RWPE2 (cell line): ENCODE measurements at regions not wholly inside any gene's neighbourhood (a gene's known extent, or its start where the extent isn't known, plus 50 kb on each side); places are given as distances from the start of the nearest gene placed in this dataset.
"Not testable (repeated sequence)": the region's sequence is repeated elsewhere in the genome, so short reads cannot be mapped to it uniquely, and the experiment has no call there.

Source experiments
- ATAC-seq: fragments of 200-7000 bp; cut with Tn5 transposase; 3 replicates; pipeline ENCODE4 v1.9.1; 2021; ENCODE audit warnings: low read depth
- DNase-seq: peaks from one replicate; pipeline ENCODE4 v3.0.0-alpha.2; 2020; ENCODE audit warnings: low spot score
- H3K27ac ChIP-seq: fragments of 450-650 bp; 2 replicates; pipeline ENCODE4 v1.5.1; 2017; ENCODE audit warnings: mild to moderate bottlenecking; ENCODE audit not compliant: poor library complexity, severe bottlenecking
- H3K27me3 ChIP-seq: fragments of 250-450 bp; sonication (Bioruptor Pico); 2 replicates; pipeline ENCODE4 v1.5.1; 2021; ENCODE audit warnings: mild to moderate bottlenecking, moderate library complexity; ENCODE audit not compliant: insufficient read depth, poor library complexity, severe bottlenecking
- H3K36me3 ChIP-seq: fragments of 250-450 bp; sonication (Bioruptor Pico); 2 replicates; pipeline ENCODE4 v1.5.1; 2020; ENCODE audit warnings: low read depth, mild to moderate bottlenecking, moderate library complexity
- H3K4me1 ChIP-seq: fragments of 250-450 bp; sonication (Bioruptor Pico); 2 replicates; pipeline ENCODE4 v1.5.1; 2021; ENCODE audit warnings: mild to moderate bottlenecking, moderate library complexity; ENCODE audit not compliant: insufficient read depth, poor library complexity, severe bottlenecking
- H3K4me3 ChIP-seq: fragments of 250-450 bp; sonication (Bioruptor Pico); 2 replicates; pipeline ENCODE4 v1.5.1; 2021; ENCODE audit warnings: mild to moderate bottlenecking, moderate library complexity; ENCODE audit not compliant: severe bottlenecking
- H3K9me3 ChIP-seq: fragments of 250-450 bp; sonication (Bioruptor Pico); 2 replicates; pipeline ENCODE4 v1.5.1; 2021; ENCODE audit warnings: mild to moderate bottlenecking, moderate library complexity; ENCODE audit not compliant: severe bottlenecking

- not testable (repeated sequence) for H3K36me3 ChIP-seq, H3K4me3 ChIP-seq, H3K27ac ChIP-seq, H3K9me3 ChIP-seq, H3K27me3 ChIP-seq, H3K4me1 ChIP-seq, DNase-seq
- peak; percentile 62 for ATAC-seq
These were observed 61.8 kb downstream of the HSFY2 start for GRCh38 chrY:18711785-18712184.

GRCh38 chrY:18713760-18714159 lies 59.8 kb downstream of the HSFY2 start:
- not testable (repeated sequence) for H3K4me1 ChIP-seq, ATAC-seq, H3K4me3 ChIP-seq, H3K27me3 ChIP-seq, H3K9me3 ChIP-seq, DNase-seq, H3K27ac ChIP-seq, H3K36me3 ChIP-seq

GRCh38 chrY:18718714-18719113 lies 54.8 kb downstream of the HSFY2 start:
- ATAC-seq, DNase-seq, H3K36me3 ChIP-seq, H3K4me3 ChIP-seq, H3K4me1 ChIP-seq, H3K27ac ChIP-seq, H3K9me3 ChIP-seq, H3K27me3 ChIP-seq: not testable (repeated sequence)

- H3K4me3 ChIP-seq, H3K4me1 ChIP-seq, ATAC-seq, DNase-seq, H3K27me3 ChIP-seq, H3K27ac ChIP-seq, H3K36me3 ChIP-seq, H3K9me3 ChIP-seq: not testable (repeated sequence)
These were observed 53.1 kb downstream of the HSFY2 start for GRCh38 chrY:18720395-18720794.
